KMS-11 (cell line): ENCODE measurements at regions not wholly inside any gene's neighbourhood (a gene's known extent, or its start where the extent isn't known, plus 50 kb on each side); places are given as distances from the start of the nearest gene placed in this dataset.

ENCODE experiments used
- H2AFZ ChIP-seq: fragments of 200-600 bp; sonication (generic); 2 replicates; pipeline ENCODE4 v1.6.1; 2016; ENCODE audit warnings: antibody characterized with exemption, mixed run types, low read depth
- H3K27ac ChIP-seq: fragments of 200-600 bp; sonication (generic); 2 replicates; pipeline ENCODE4 v1.6.1; 2016; ENCODE audit warnings: mild to moderate bottlenecking, mixed run types
- H3K27me3 ChIP-seq: fragments of 200-600 bp; sonication (generic); 2 replicates; pipeline ENCODE4 v1.6.1; 2017; ENCODE audit warnings: mild to moderate bottlenecking, low read depth, mixed run types, moderate library complexity; ENCODE audit not compliant: insufficient read depth
- H3K36me3 ChIP-seq: fragments of 200-600 bp; sonication (generic); 2 replicates; pipeline ENCODE4 v1.6.1; 2017; ENCODE audit warnings: mild to moderate bottlenecking, mixed run types; ENCODE audit not compliant: insufficient read depth
- H3K4me1 ChIP-seq: fragments of 200-600 bp; sonication (generic); 2 replicates; pipeline ENCODE4 v1.6.1; 2016; ENCODE audit warnings: mild to moderate bottlenecking, low read depth, mixed run types; ENCODE audit not compliant: poor library complexity, severe bottlenecking
- H3K4me2 ChIP-seq: fragments of 200-600 bp; sonication (generic); 2 replicates; pipeline ENCODE4 v1.7.0; 2016; ENCODE audit warnings: mild to moderate bottlenecking, mixed run types
- H3K4me3 ChIP-seq: fragments of 200-600 bp; sonication (generic); IDR thresholded peaks from 2 replicates; pipeline ENCODE4 v1.6.1; 2017; ENCODE audit warnings: low read depth, low read length, mixed read lengths; ENCODE audit not compliant: insufficient read depth
- H3K79me2 ChIP-seq: fragments of 200-600 bp; sonication (generic); 2 replicates; pipeline ENCODE4 v1.6.1; 2016; ENCODE audit warnings: low read depth, mixed run types; ENCODE audit not compliant: insufficient read depth
- H3K9ac ChIP-seq: fragments of 200-600 bp; sonication (generic); 2 replicates; pipeline ENCODE4 v1.6.1; 2016; ENCODE audit warnings: mild to moderate bottlenecking, mixed run types
- H4K20me1 ChIP-seq: fragments of 200-600 bp; sonication (generic); 2 replicates; pipeline ENCODE4 v1.6.1; 2016; ENCODE audit warnings: mild to moderate bottlenecking, mixed run types; ENCODE audit not compliant: insufficient read depth
- CTCF ChIP-seq: fragments of 200-600 bp; sonication (generic); conservative IDR thresholded peaks from 2 replicates; pipeline ENCODE4 v1.6.1; 2017; ENCODE audit warnings: low read depth, mild to moderate bottlenecking, antibody characterized with exemption, low read length, moderate library complexity, mixed read lengths

GRCh38 chr5:39992617-39993202, 567.9 kb upstream of the DAB2 start:
- H3K4me3 ChIP-seq: no peak overlapping the region
- no peaks in the 10 kb centered on the region for H3K36me3 ChIP-seq
- no peak overlapping the region for H3K4me2 ChIP-seq
- H3K79me2 ChIP-seq: no peaks in the 10 kb centered on the region
- no peak overlapping the region for H3K27ac ChIP-seq
- no peak overlapping the region for H2AFZ ChIP-seq
- H3K27me3 ChIP-seq: no peaks in the 10 kb centered on the region
- no peaks in the 10 kb centered on the region for H3K4me1 ChIP-seq
- H4K20me1 ChIP-seq: no peaks in the 10 kb centered on the region
- H3K9ac ChIP-seq: no peak overlapping the region
- no peak for TF ChIP-seq CTCF

GRCh38 chr5:39986614-39987013, 561.8 kb upstream of the DAB2 start:
- Histone ChIP-seq H4K20me1 (no peaks in the 10 kb centered on the region), H3K27ac (no peak overlapping the region)

GRCh38 chr5:39980056-39980455, 555.3 kb upstream of the DAB2 start:
- Histone ChIP-seq H3K27me3 (no peaks in the 10 kb centered on the region), H3K4me1 (no peaks in the 10 kb centered on the region), H3K9ac (no peak overlapping the region), H3K27ac (no peak overlapping the region), H2AFZ (no peak overlapping the region), H3K4me2 (no peak overlapping the region), H4K20me1 (no peaks in the 10 kb centered on the region), H3K36me3 (no peaks in the 10 kb centered on the region), H3K79me2 (no peaks in the 10 kb centered on the region), H3K4me3 (no peak overlapping the region)
- TF ChIP-seq CTCF: no peak

More at GRCh38 chr5:39986614-39987013, 561.8 kb upstream of the DAB2 start:
- H3K4me2 ChIP-seq: no peak overlapping the region
- no peak overlapping the region for H2AFZ ChIP-seq
- TF ChIP-seq CTCF: no peak
- no peak overlapping the region for H3K9ac ChIP-seq
- H3K4me3 ChIP-seq: no peak overlapping the region
- no peaks in the 10 kb centered on the region for H3K79me2 ChIP-seq
- H3K4me1 ChIP-seq: no peaks in the 10 kb centered on the region
- no peaks in the 10 kb centered on the region for H3K36me3 ChIP-seq
- H3K27me3 ChIP-seq: no peaks in the 10 kb centered on the region

- H3K4me1 ChIP-seq: no peaks in the 10 kb centered on the region
- H3K27me3 ChIP-seq: no peaks in the 10 kb centered on the region
- no peak overlapping the region for H3K4me2 ChIP-seq
- no peak overlapping the region for H3K27ac ChIP-seq
- no peaks in the 10 kb centered on the region for H4K20me1 ChIP-seq
- no peaks in the 10 kb centered on the region for H3K36me3 ChIP-seq
- H3K4me3 ChIP-seq: no peak overlapping the region
- H3K9ac ChIP-seq: no peak overlapping the region
- H2AFZ ChIP-seq: no peak overlapping the region
- H3K79me2 ChIP-seq: no peaks in the 10 kb centered on the region
- TF ChIP-seq CTCF: no peak
Measured at GRCh38 chr5:39977066-39977655, 552.4 kb upstream of the DAB2 start.
